H9 (cell line): ENCODE measurements at regions not wholly inside any gene's neighbourhood (a gene's known extent, or its start where the extent isn't known, plus 50 kb on each side); places are given as distances from the start of the nearest gene placed in this dataset.

Source experiments
- DNase-seq: peaks from one replicate; pipeline ENCODE4 v3.0.0-alpha.2; 2017
- H2AFZ ChIP-seq: one replicate; pipeline ENCODE4 v1.6.1; 2013; ENCODE audit warnings: mild to moderate bottlenecking, low read length, control low read depth, moderate library complexity
- H2AK5ac ChIP-seq: 2 replicates; pipeline ENCODE4 v1.6.1; 2013; ENCODE audit warnings: low read length, control low read depth, mixed read lengths; ENCODE audit not compliant: insufficient read length
- H2BK120ac ChIP-seq: one replicate; pipeline ENCODE4 v1.6.1; 2013; ENCODE audit warnings: low read depth, mild to moderate bottlenecking, low read length, control low read depth, inconsistent platforms; ENCODE audit not compliant: poor library complexity, severe bottlenecking
- H2BK12ac ChIP-seq: 2 replicates; pipeline ENCODE4 v1.6.1; 2013; ENCODE audit warnings: low read length, control low read depth, mixed read lengths, low read depth; ENCODE audit not compliant: insufficient read length
- H2BK15ac ChIP-seq: 2 replicates; pipeline ENCODE4 v1.6.1; 2013; ENCODE audit warnings: low read depth, low read length, control low read depth
- H2BK20ac ChIP-seq: one replicate; pipeline ENCODE4 v1.6.1; 2013; ENCODE audit warnings: low read depth, mild to moderate bottlenecking, low read length, control low read depth, inconsistent platforms; ENCODE audit not compliant: poor library complexity, severe bottlenecking
- H2BK5ac ChIP-seq: 2 replicates; pipeline ENCODE4 v1.6.1; 2013; ENCODE audit warnings: low read length, control low read depth, mixed read lengths; ENCODE audit not compliant: insufficient read length
- H3K14ac ChIP-seq: 2 replicates; pipeline ENCODE4 v1.6.1; 2013; ENCODE audit warnings: low read length, control low read depth; ENCODE audit not compliant: insufficient read depth
- H3K18ac ChIP-seq: 2 replicates; pipeline ENCODE4 v1.6.1; 2013; ENCODE audit warnings: low read depth, mild to moderate bottlenecking, mixed read lengths, low read length, control low read depth; ENCODE audit not compliant: insufficient read length
- H3K23ac ChIP-seq: 2 replicates; pipeline ENCODE4 v1.6.1; 2013; ENCODE audit warnings: low read length, control low read depth, mixed read lengths, low read depth; ENCODE audit not compliant: insufficient read length
- H3K23me2 ChIP-seq: 2 replicates; pipeline ENCODE4 v1.6.1; 2013; ENCODE audit warnings: low read depth, mild to moderate bottlenecking, mixed read lengths, low read length, control low read depth; ENCODE audit not compliant: insufficient read length, poor library complexity, severe bottlenecking
- H3K27ac ChIP-seq: 2 replicates; pipeline ENCODE4 v1.5.1; 2013; ENCODE audit warnings: low read length, control low read depth, mixed read lengths, low read depth; ENCODE audit not compliant: insufficient read length
- H3K27me3 ChIP-seq: 2 replicates; pipeline ENCODE4 v1.6.1; 2013; ENCODE audit warnings: low read length, control low read depth, inconsistent platforms; ENCODE audit not compliant: insufficient read depth
- H3K4ac ChIP-seq: 2 replicates; pipeline ENCODE4 v1.6.1; 2013; ENCODE audit warnings: low read depth, mild to moderate bottlenecking, control low read depth, inconsistent platforms, low read length, moderate library complexity
- H3K4me1 ChIP-seq: 2 replicates; pipeline ENCODE4 v1.6.1; 2013; ENCODE audit warnings: low read length, control low read depth, inconsistent platforms; ENCODE audit not compliant: insufficient read depth
- H3K4me2 ChIP-seq: 2 replicates; pipeline ENCODE4 v1.6.1; 2013; ENCODE audit warnings: low read length, control low read depth, mixed read lengths; ENCODE audit not compliant: insufficient read length, insufficient read depth
- H3K56ac ChIP-seq: 2 replicates; pipeline ENCODE4 v1.6.1; 2013; ENCODE audit warnings: low read depth, mild to moderate bottlenecking, mixed read lengths, low read length, control low read depth; ENCODE audit not compliant: insufficient read length
- H3K79me1 ChIP-seq: 2 replicates; pipeline ENCODE4 v1.6.1; 2013; ENCODE audit warnings: low read depth, mild to moderate bottlenecking, moderate library complexity, low read length, control low read depth, inconsistent platforms; ENCODE audit not compliant: insufficient read depth, poor library complexity, severe bottlenecking
- H3K79me2 ChIP-seq: 2 replicates; pipeline ENCODE4 v1.6.1; 2013; ENCODE audit warnings: low read length, control low read depth, inconsistent platforms; ENCODE audit not compliant: insufficient read depth
- H3K9ac ChIP-seq: 2 replicates; pipeline ENCODE4 v1.6.1; 2013; ENCODE audit warnings: low read length, control low read depth, mixed read lengths; ENCODE audit not compliant: insufficient read length; ENCODE audit errors: extremely low read depth
- H3K9me3 ChIP-seq: one replicate; pipeline ENCODE4 v1.6.1; 2013; ENCODE audit warnings: low read depth, low read length, inconsistent platforms; ENCODE audit not compliant: control insufficient read depth
- H3T11ph ChIP-seq: one replicate; pipeline ENCODE4 v1.6.1; 2013; ENCODE audit warnings: mild to moderate bottlenecking, low read length, control low read depth, inconsistent platforms
- H4K20me1 ChIP-seq: one replicate; pipeline ENCODE4 v1.6.1; 2013; ENCODE audit not compliant: control insufficient read depth, insufficient read length, insufficient read depth
- H4K5ac ChIP-seq: 2 replicates; pipeline ENCODE4 v1.6.1; 2013; ENCODE audit warnings: low read depth, mild to moderate bottlenecking, mixed read lengths, low read length, control low read depth; ENCODE audit not compliant: insufficient read length
- H4K8ac ChIP-seq: replicated peaks from 2 replicates; pipeline ENCODE4 v1.6.1; 2013; ENCODE audit warnings: low read length, control low read depth, mixed read lengths, low read depth; ENCODE audit not compliant: insufficient read length
- H4K91ac ChIP-seq: 2 replicates; pipeline ENCODE4 v1.6.1; 2013; ENCODE audit warnings: low read depth, mild to moderate bottlenecking, moderate library complexity, mixed read lengths, low read length, control low read depth; ENCODE audit not compliant: insufficient read length
- H3K27ac Mint-ChIP-seq, 3 experiments: 2 replicates in 2 of 3; 3 replicates in 1 of 3; pipeline ENCODE4 v1.8.0; 2020 to 2021; ENCODE audit warnings: mixed read lengths in 3 of 3, mild to moderate bottlenecking in 1 of 3, moderate library complexity in 1 of 3
- H3K27me3 Mint-ChIP-seq: 2 replicates; pipeline ENCODE4 v1.8.0; 2021; ENCODE audit warnings: low read depth, mild to moderate bottlenecking, moderate library complexity, mixed read lengths
- H3K36me3 Mint-ChIP-seq, 3 experiments: 2 replicates in 2 of 3; 3 replicates in 1 of 3; pipeline ENCODE4 v1.8.0; 2020 to 2021; ENCODE audit warnings: low read depth in 3 of 3, mixed read lengths in 3 of 3; ENCODE audit not compliant: insufficient read depth in 1 of 3
- H3K4me1 Mint-ChIP-seq, 2 experiments: 2 replicates each; pipeline ENCODE4 v1.8.0; 2020; ENCODE audit warnings: mixed read lengths in 2 of 2
- H3K4me3 Mint-ChIP-seq, 2 experiments: 2 replicates in 1 of 2; 3 replicates in 1 of 2; pipeline ENCODE4 v1.8.0; 2020 to 2021; ENCODE audit warnings: mild to moderate bottlenecking in 2 of 2, mixed read lengths in 2 of 2, moderate library complexity in 1 of 2
- H3K9me3 Mint-ChIP-seq, 2 experiments: 2 replicates in 1 of 2; 3 replicates in 1 of 2; pipeline ENCODE4 v1.8.0; 2020; ENCODE audit warnings: mild to moderate bottlenecking in 2 of 2, mixed read lengths in 2 of 2, moderate library complexity in 1 of 2
- WGBS: extraction: QIAGEN DNeasy Blood & Tissue Kit; methylation state at CpG from one replicate; pipeline ENCODE4 v1.1.7; 2013; ENCODE audit warnings: missing lambda C conversion rate, low lambda C conversion rate, mixed read lengths; ENCODE audit not compliant: insufficient read length; ENCODE audit errors: extremely low coverage; 5-methylcytosine and 5-hydroxymethylcytosine counted together
- TF ChIP-seq, protein P1 (sequence below): fragments of 200-600 bp; sonication (generic); conservative IDR thresholded peaks from 3 replicates; pipeline ENCODE4 v1.8.0; 2021; ENCODE audit warnings: antibody characterized with exemption, mild to moderate bottlenecking

DNA sequence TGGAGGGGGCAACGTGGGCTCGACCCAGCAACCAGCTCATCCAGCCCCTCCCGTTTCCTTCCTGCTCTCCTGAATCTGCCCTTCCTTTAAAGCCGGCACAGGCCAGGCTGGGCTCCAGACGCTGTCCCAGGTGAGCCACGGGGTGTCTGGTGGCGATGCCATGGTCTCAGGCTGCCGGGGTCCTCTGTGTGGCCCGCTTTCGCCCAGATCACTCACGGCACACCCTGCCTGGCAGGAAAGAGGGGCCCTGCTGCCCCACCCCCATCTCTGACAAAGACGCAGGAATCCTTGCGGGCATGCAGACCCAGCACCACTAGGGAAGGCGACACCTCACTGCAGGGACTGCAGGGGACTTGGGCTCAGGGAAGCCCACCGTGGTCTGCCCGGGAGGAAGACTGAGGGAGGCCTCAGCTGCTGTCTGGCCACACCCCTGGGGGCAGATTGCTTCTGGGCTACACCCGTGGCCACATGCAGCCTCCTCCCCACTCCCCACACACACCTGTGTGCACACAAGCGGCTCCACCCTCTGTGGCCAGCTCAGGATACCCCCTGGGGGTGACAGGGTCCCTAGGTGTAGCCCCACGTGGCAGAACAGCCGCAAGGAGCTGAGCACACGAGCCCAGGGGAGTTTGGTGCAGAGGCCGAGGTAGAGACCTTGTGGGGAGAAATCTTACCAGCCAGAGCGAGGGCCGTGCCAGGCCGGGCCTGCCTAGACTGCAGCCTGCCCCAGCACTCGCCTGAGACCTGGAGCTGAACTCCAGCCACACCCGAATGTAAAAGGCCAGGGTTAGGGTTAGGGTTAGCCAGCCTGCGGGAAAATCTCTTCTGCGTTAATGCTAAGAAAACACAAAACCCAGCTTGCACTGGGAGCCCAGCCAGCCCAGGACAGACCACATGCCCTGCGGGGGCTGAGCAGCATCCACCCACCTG is 104.6 kb downstream of the DLL1 start:
- H3K23ac ChIP-seq = no peak overlapping the region
- WGBS = no CpG with 5 or more reads among the region's 30 CpGs
- DNase-seq = no peak
- H3T11ph ChIP-seq = no peak overlapping the region
- H3K56ac ChIP-seq = no peak overlapping the region
- no peak overlapping the region for H3K4me3 Mint-ChIP-seq
- no peak overlapping the region for H3K4ac ChIP-seq
- no peak overlapping the region for H4K5ac ChIP-seq
- H3K23me2 ChIP-seq = no peaks in the 10 kb centered on the region
- H2BK12ac ChIP-seq = no peak overlapping the region
- no peak overlapping the region for H3K4me2 ChIP-seq
- no peaks in the 10 kb centered on the region for H3K27me3 ChIP-seq
- peaks cover 17% of the 10 kb centered on the region for H3K27me3 Mint-ChIP-seq
- no peak overlapping the region for H4K8ac ChIP-seq
- no peak overlapping the region for H2AFZ ChIP-seq
- no peak overlapping the region for H2BK20ac ChIP-seq
- no peak overlapping the region for H2BK15ac ChIP-seq
- H4K20me1 ChIP-seq = no peaks in the 10 kb centered on the region
- no peak overlapping the region for H2AK5ac ChIP-seq
- H2BK5ac ChIP-seq = no peak overlapping the region
- no peaks in the 10 kb centered on the region for H3K79me2 ChIP-seq
- no peak overlapping the region for H2BK120ac ChIP-seq
- H4K91ac ChIP-seq = no peak overlapping the region
- no peaks in the 10 kb centered on the region for H3K4me1 Mint-ChIP-seq
- TF ChIP-seq, protein P1, sequence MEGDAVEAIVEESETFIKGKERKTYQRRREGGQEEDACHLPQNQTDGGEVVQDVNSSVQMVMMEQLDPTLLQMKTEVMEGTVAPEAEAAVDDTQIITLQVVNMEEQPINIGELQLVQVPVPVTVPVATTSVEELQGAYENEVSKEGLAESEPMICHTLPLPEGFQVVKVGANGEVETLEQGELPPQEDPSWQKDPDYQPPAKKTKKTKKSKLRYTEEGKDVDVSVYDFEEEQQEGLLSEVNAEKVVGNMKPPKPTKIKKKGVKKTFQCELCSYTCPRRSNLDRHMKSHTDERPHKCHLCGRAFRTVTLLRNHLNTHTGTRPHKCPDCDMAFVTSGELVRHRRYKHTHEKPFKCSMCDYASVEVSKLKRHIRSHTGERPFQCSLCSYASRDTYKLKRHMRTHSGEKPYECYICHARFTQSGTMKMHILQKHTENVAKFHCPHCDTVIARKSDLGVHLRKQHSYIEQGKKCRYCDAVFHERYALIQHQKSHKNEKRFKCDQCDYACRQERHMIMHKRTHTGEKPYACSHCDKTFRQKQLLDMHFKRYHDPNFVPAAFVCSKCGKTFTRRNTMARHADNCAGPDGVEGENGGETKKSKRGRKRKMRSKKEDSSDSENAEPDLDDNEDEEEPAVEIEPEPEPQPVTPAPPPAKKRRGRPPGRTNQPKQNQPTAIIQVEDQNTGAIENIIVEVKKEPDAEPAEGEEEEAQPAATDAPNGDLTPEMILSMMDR = no peak
- no peaks in the 10 kb centered on the region for H3K9me3 ChIP-seq
- H3K36me3 Mint-ChIP-seq = peaks cover 0 to 5% (median 3%) of the 10 kb centered on the region in 3 experiments; a peak in 5 of 7 replicates
- no peaks in the 10 kb centered on the region for H3K79me1 ChIP-seq
- H3K9ac ChIP-seq = no peak overlapping the region
- H3K27ac ChIP-seq = no peak overlapping the region
- no peak overlapping the region for H3K27ac Mint-ChIP-seq
- H3K14ac ChIP-seq = no peak overlapping the region
- H3K18ac ChIP-seq = no peak overlapping the region
- no peaks in the 10 kb centered on the region for H3K4me1 ChIP-seq
- H3K9me3 Mint-ChIP-seq = peaks cover 5 to 8% of the 10 kb centered on the region in 2 experiments; a peak in 4 of 5 replicates
